ENCODE measurements at regions not wholly inside any gene's neighbourhood (a gene's known extent, or its start where the extent isn't known, plus 50 kb on each side); places are given as distances from the start of the nearest gene placed in this dataset.
"Not testable (repeated sequence)": the region's sequence is repeated elsewhere in the genome, so short reads cannot be mapped to it uniquely, and the experiment has no call there.

DNA sequence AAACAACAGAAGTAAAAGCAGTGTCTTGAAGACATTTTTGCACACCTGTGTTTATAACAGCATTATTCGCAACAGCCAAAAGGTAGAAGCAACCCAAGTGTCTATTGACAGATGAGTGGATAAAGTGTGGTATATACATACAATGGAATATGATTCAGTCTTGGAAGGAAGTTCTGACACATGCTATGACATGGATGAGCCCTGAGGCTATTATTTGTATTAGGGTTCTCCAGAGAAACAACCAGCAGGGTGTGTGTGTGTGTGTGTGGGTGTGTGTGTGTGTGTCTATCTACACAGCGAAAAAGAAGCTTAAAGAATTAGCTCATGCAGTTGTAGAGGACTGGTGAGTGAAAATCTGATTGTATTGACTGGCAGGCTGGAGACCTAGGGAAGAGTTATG lies 153.7 kb downstream of the KLRB1 start:
- H3K27ac Mint-ChIP-seq; CTCF ChIA-PET; DNase-seq; ATAC-seq; H3K4me3 ChIP-seq (ENCODE audit: low read length); intact Hi-C loops (cut with micrococcal nuclease); H3K4me1 ChIP-seq (ENCODE audit: control insufficient read depth in 2 of 2, insufficient read depth in 2 of 2, low read length in 2 of 2); H3K9me3 ChIP-seq (ENCODE audit: control insufficient read depth in 2 of 3, low read length in 3 of 3); H3K9me3 Mint-ChIP-seq; H3K27me3 ChIP-seq (ENCODE audit: control insufficient read depth in 2 of 2, insufficient read depth in 2 of 2, low read length in 2 of 2); H3K36me3 ChIP-seq (ENCODE audit: control insufficient read depth in 2 of 3, insufficient read depth in 3 of 3, low read length in 3 of 3); H3K4me3 Mint-ChIP-seq; H3K36me3 Mint-ChIP-seq; H3K27ac ChIP-seq (ENCODE audit: low read depth, low read length); POLR2A ChIA-PET: not testable (repeated sequence)
- H3K27me3 Mint-ChIP-seq = peaks cover 0 to 15% (median 0%) of the 10 kb centered on the region in 5 donors
- peaks cover 5 to 13% (median 9%) of the 10 kb centered on the region in 7 donors for H3K4me1 Mint-ChIP-seq

DNA sequence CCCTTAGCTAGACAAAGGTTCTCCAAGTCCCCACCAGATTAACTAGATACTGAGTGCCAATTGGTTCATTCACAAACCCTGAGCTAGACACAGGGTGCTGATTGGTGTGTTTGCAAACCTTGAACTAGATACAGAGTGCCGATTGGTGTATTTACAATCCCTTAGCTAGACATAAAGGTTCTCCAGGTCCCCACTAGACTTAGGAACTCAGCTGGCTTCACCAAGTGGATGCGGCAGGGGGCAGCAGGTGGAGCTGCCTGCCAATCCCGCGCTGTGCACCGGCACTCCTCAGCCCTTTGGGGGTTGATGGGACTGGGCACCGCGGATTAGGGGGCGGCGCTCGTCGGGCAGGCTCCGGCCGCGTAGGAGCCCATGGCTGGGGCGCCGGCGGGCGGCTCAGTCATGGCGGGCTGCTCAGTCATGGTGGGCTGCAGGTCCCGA lies 157.6 kb downstream of the KLRB1 start:
- H3K27ac ChIP-seq (ENCODE audit: low read depth, low read length); H3K36me3 Mint-ChIP-seq; H3K9me3 ChIP-seq (ENCODE audit: control insufficient read depth in 2 of 3, low read length in 3 of 3); H3K4me3 ChIP-seq (ENCODE audit: low read length); intact Hi-C loops (cut with micrococcal nuclease); H3K27me3 ChIP-seq (ENCODE audit: control insufficient read depth in 2 of 2, insufficient read depth in 2 of 2, low read length in 2 of 2); H3K4me1 ChIP-seq (ENCODE audit: control insufficient read depth in 2 of 2, insufficient read depth in 2 of 2, low read length in 2 of 2); CTCF ChIA-PET; H3K9me3 Mint-ChIP-seq; ATAC-seq; H3K36me3 ChIP-seq (ENCODE audit: control insufficient read depth in 2 of 3, insufficient read depth in 3 of 3, low read length in 3 of 3): not testable (repeated sequence)
- POLR2A ChIA-PET = interaction anchor here (0.6 kb wide), 1 partner anchor 915 kb away, joined by 3 read pairs; no protein-coding TSS in a partner anchor
- peaks cover 15 to 29% (median 21%) of the 10 kb centered on the region in 7 donors for H3K4me1 Mint-ChIP-seq
- peaks cover 0 to 12% (median 0%) of the 10 kb centered on the region in 5 donors for H3K27me3 Mint-ChIP-seq
- H3K4me3 Mint-ChIP-seq = peak overlapping the region in 7 of 10 donors; percentile 5 to 100 (median 95)
- peak overlapping the region in 1 of 9 donors; percentile 96 for H3K27ac Mint-ChIP-seq
- peak in 4 of 9 donors; percentile 16 to 35 (median 28) for DNase-seq

DNA sequence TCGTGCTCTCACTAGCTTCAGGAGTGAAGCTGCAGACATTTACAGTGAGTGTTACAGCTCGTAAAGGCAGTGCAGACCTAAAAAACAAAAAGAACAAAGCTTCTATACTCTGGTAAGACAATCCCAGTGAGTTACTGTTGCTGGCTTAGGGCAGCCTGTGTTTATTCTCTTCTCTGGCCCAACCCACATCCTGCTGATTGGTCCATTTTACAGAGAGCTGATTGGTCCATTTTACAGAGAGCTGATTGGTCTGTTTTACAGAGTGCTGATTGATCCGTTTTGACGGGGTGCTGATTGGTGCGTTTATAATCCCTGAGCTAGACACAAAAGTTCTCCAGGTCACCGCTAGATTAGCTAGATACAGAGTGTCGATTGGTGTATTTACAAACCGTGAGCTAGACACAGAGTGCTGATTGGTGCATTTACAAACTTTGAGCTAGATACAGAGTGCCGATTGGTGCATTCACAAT lies 158.0 kb downstream of the KLRB1 start:
- intact Hi-C loops (cut with micrococcal nuclease) = loop anchor here in 1 of 2 donors (5.0 kb wide), 1 partner anchor 348 kb away; no protein-coding TSS in a partner anchor
- POLR2A ChIA-PET = interaction anchor here (0.6 kb wide), 1 partner anchor 916 kb away, joined by 3 read pairs; no protein-coding TSS in a partner anchor
- H3K9me3 ChIP-seq (ENCODE audit: control insufficient read depth in 2 of 3, low read length in 3 of 3); H3K36me3 Mint-ChIP-seq; H3K27me3 ChIP-seq (ENCODE audit: control insufficient read depth in 2 of 2, insufficient read depth in 2 of 2, low read length in 2 of 2); ATAC-seq; CTCF ChIA-PET; H3K9me3 Mint-ChIP-seq; H3K27ac ChIP-seq (ENCODE audit: low read depth, low read length); H3K4me1 ChIP-seq (ENCODE audit: control insufficient read depth in 2 of 2, insufficient read depth in 2 of 2, low read length in 2 of 2); H3K36me3 ChIP-seq (ENCODE audit: control insufficient read depth in 2 of 3, insufficient read depth in 3 of 3, low read length in 3 of 3); H3K4me3 ChIP-seq (ENCODE audit: low read length): not testable (repeated sequence)
- peak in 2 of 9 donors; percentile 12 to 52 for DNase-seq
- peak overlapping the region in 1 of 9 donors; percentile 96 for H3K27ac Mint-ChIP-seq
- H3K27me3 Mint-ChIP-seq = peaks cover 0 to 10% (median 0%) of the 10 kb centered on the region in 5 donors
- H3K4me3 Mint-ChIP-seq = peak overlapping the region; percentile 61 to 100 (median 95)
- H3K4me1 Mint-ChIP-seq = peaks cover 15 to 29% (median 21%) of the 10 kb centered on the region in 7 donors

DNA sequence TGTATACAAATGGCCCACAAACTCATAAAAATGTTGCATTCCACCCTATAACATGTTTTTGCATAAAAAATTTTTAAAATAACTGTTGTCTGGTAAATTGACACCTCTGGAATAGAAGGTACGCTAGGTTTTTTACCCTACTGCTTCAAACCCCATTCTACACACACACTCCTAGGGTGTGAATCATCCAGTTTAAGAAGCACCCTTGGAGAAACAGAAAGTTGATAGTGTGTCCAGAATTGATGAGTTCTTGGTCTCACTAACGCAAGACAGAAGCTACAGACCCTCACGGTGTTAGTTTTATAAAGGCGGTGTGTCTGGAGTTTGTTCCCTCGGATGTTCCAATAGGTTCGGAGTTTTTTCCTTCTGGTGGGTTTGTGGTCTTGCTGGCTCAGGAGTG lies 158.5 kb downstream of the KLRB1 start:
- Mint-ChIP-seq H3K4me1 (peaks cover 15 to 29% (median 21%) of the 10 kb centered on the region in 7 donors), H3K9me3 (peaks cover 0 to 5% (median 0%) of the 10 kb centered on the region in 11 donors), H3K27ac (peak overlapping the region in 4 of 9 donors; percentile 68 to 96 (median 84)), H3K27me3 (peaks cover 0 to 9% (median 0%) of the 10 kb centered on the region in 5 donors), H3K36me3 (peaks cover 0 to 6% (median 0%) of the 10 kb centered on the region in 5 donors), H3K4me3 (peak overlapping the region; percentile 94 to 100 (median 96))
- ChIA-PET CTCF (no interaction called here), POLR2A (no interaction called here)
- H3K36me3 ChIP-seq (ENCODE audit: control insufficient read depth in 2 of 3, insufficient read depth in 3 of 3, low read length in 3 of 3) = no peaks in the 10 kb centered on the region
- H3K4me3 ChIP-seq (ENCODE audit: low read length) = peak overlapping the region; percentile 79
- DNase-seq (no peak), ATAC-seq (no peak)
- intact Hi-C loops (cut with micrococcal nuclease) = loop anchor here in 1 of 2 donors (5.0 kb wide), 1 partner anchor 348 kb away; no protein-coding TSS in a partner anchor
- H3K9me3 ChIP-seq (ENCODE audit: control insufficient read depth in 2 of 3, low read length in 3 of 3) = no peaks in the 10 kb centered on the region
- peaks cover 0 to 3% of the 10 kb centered on the region in 2 donors for H3K4me1 ChIP-seq (ENCODE audit: control insufficient read depth in 2 of 2, insufficient read depth in 2 of 2, low read length in 2 of 2)
- H3K27me3 ChIP-seq (ENCODE audit: control insufficient read depth in 2 of 2, insufficient read depth in 2 of 2, low read length in 2 of 2) = no peaks in the 10 kb centered on the region
- no peak overlapping the region for H3K27ac ChIP-seq (ENCODE audit: low read depth, low read length)

DNA sequence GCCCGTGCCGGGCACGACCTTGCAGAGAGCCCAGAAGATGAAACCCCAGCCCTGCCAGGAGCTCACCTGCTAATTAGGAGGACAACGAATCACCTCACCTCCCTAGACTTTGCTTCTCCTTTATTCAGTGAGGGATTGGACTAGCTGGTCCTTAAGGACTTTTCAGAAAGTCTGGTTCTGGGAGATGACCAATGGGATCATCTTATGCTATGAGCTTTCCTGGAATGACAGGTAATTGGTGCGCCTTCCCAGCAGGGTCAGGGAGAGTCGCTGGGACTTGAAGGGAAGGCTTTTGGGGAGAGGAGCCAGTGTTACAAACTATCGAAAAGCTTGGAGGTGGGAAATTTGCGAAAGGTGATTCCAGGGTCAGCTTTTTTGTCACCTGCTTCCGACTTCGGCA lies 159.1 kb downstream of the KLRB1 start:
- H3K27ac Mint-ChIP-seq = peak overlapping the region; percentile 77 to 98 (median 92)
- H3K27me3 Mint-ChIP-seq; H3K9me3 Mint-ChIP-seq; DNase-seq; ATAC-seq; H3K36me3 Mint-ChIP-seq; H3K9me3 ChIP-seq (ENCODE audit: control insufficient read depth in 2 of 3, low read length in 3 of 3); H3K4me1 ChIP-seq (ENCODE audit: control insufficient read depth in 2 of 2, insufficient read depth in 2 of 2, low read length in 2 of 2); H3K36me3 ChIP-seq (ENCODE audit: control insufficient read depth in 2 of 3, insufficient read depth in 3 of 3, low read length in 3 of 3); H3K27me3 ChIP-seq (ENCODE audit: control insufficient read depth in 2 of 2, insufficient read depth in 2 of 2, low read length in 2 of 2); CTCF ChIA-PET: not testable (repeated sequence)
- POLR2A ChIA-PET = interaction anchor here (1.1 kb wide), 1 partner anchor 108 kb away, joined by 6 read pairs; no protein-coding TSS in a partner anchor
- Histone ChIP-seq H3K27ac (ENCODE audit: low read depth, low read length) (peak overlapping the region; percentile 67), H3K4me3 (ENCODE audit: low read length) (peak overlapping the region; percentile 79)
- peak overlapping the region; percentile 94 to 100 (median 96) for H3K4me3 Mint-ChIP-seq
- intact Hi-C loops (cut with micrococcal nuclease) = loop anchor here in 1 of 2 donors (5.0 kb wide), 1 partner anchor 349 kb away; no protein-coding TSS in a partner anchor
- H3K4me1 Mint-ChIP-seq = peaks cover 15 to 29% (median 21%) of the 10 kb centered on the region in 7 donors

DNA sequence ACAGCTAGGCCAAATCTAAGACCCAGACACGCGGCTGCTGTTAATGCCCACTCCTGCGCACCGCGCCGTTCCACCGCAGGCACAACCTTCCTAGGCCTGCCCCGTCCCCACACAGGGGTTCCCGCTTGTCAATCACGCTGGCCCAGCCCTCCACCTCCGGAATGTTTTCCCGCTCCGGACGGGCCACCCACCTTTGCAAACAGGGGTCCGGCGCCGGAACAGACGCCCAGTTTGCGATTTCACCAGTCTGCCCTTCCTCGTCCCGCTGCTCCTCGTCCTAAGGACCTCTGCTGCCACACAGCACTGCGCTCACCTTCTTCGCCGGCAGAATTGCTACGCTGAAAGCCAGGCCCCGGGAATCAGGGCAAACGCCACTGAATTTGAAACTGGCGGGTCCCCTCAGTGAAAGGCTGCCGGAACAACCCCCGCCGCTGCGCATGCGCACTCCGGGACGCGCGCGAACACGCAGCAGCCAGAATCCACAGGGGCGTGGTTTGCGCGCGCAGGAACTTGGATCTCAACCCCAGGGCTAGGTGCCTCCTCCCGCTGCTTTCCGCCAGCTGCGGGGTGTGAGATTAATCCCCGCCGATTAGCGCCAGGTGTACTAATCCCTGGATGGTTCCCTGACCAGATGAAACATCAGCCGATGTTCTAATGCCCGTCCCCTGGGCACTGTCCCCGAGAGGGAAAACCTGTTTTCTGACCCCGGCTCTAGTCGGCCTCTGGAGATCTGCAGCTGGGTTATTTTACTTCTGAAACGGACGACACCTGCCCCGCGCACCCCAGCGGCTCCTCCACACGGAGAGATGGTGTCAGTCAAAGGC lies 159.7 kb downstream of the KLRB1 start:
- POLR2A ChIA-PET = interaction anchor here (1.1 kb wide), 1 partner anchor 107 kb away, joined by 6 read pairs; no protein-coding TSS in a partner anchor

More for the DNA sequence above, 159.7 kb downstream of the KLRB1 start:
- intact Hi-C loops (cut with micrococcal nuclease) = loop anchor here in 1 of 2 donors (5.0 kb wide), 1 partner anchor 349 kb away; no protein-coding TSS in a partner anchor
- H3K36me3 Mint-ChIP-seq; H3K9me3 Mint-ChIP-seq; H3K27me3 Mint-ChIP-seq; H3K36me3 ChIP-seq (ENCODE audit: control insufficient read depth in 2 of 3, insufficient read depth in 3 of 3, low read length in 3 of 3); H3K9me3 ChIP-seq (ENCODE audit: control insufficient read depth in 2 of 3, low read length in 3 of 3); CTCF ChIA-PET; H3K4me1 ChIP-seq (ENCODE audit: control insufficient read depth in 2 of 2, insufficient read depth in 2 of 2, low read length in 2 of 2); H3K27me3 ChIP-seq (ENCODE audit: control insufficient read depth in 2 of 2, insufficient read depth in 2 of 2, low read length in 2 of 2): not testable (repeated sequence)
- Mint-ChIP-seq H3K4me1 (peaks cover 13 to 29% (median 21%) of the 10 kb centered on the region in 7 donors), H3K4me3 (peak overlapping the region; percentile 94 to 100 (median 96)), H3K27ac (peak overlapping the region; percentile 88 to 98 (median 93))
- H3K4me3 ChIP-seq (ENCODE audit: low read length) = peak overlapping the region; percentile 79
- DNase-seq (peak; percentile 79 to 93 (median 91)), ATAC-seq (peak; percentile 93)
- peak overlapping the region; percentile 67 for H3K27ac ChIP-seq (ENCODE audit: low read depth, low read length)
